KOPT-K1 (cell line): ENCODE measurements at regions not wholly inside any gene's neighbourhood (a gene's known extent, or its start where the extent isn't known, plus 50 kb on each side); places are given as distances from the start of the nearest gene placed in this dataset.
"Not testable (repeated sequence)": the region's sequence is repeated elsewhere in the genome, so short reads cannot be mapped to it uniquely, and the experiment has no call there.

ENCODE experiments used
- H3K27ac ChIP-seq: fragments of 200-600 bp; sonication (generic); 2 replicates; pipeline ENCODE4 v1.5.1; 2016; ENCODE audit warnings: antibody characterized with exemption, mild to moderate bottlenecking, low read depth, low read length; ENCODE audit not compliant: poor library complexity, severe bottlenecking
- H3K36me3 ChIP-seq: fragments of 200-600 bp; sonication (generic); 2 replicates; pipeline ENCODE4 v1.5.1; 2017; ENCODE audit warnings: antibody characterized with exemption, mild to moderate bottlenecking, low read length, moderate library complexity; ENCODE audit not compliant: insufficient read depth
- H3K9me3 ChIP-seq: fragments of 200-600 bp; sonication (generic); 2 replicates; pipeline ENCODE4 v1.5.1; 2017; ENCODE audit warnings: antibody characterized with exemption, low read length, mild to moderate bottlenecking; ENCODE audit not compliant: insufficient read depth, poor library complexity, severe bottlenecking

DNA sequence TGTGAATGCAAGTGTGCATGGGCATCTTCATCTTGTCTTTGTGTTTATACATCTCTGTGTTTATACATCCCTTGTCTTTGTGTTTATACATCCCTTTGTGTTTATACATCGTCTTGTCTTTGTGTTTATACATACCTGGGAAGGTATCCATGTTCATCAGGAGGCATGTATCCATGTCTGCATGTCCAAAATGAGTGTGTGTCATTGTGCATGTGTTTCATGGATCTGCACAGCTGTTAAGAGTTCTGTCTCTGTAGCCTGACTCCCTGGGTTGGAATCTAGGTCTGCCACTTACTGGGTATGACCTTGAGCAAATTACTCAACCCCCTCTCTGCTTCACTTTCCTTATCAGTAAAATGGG, 50.1 kb upstream of the SIRPA start:
- H3K27ac ChIP-seq: no peak overlapping the region
- no peaks in the 10 kb centered on the region for H3K36me3 ChIP-seq
- no peaks in the 10 kb centered on the region for H3K9me3 ChIP-seq

DNA sequence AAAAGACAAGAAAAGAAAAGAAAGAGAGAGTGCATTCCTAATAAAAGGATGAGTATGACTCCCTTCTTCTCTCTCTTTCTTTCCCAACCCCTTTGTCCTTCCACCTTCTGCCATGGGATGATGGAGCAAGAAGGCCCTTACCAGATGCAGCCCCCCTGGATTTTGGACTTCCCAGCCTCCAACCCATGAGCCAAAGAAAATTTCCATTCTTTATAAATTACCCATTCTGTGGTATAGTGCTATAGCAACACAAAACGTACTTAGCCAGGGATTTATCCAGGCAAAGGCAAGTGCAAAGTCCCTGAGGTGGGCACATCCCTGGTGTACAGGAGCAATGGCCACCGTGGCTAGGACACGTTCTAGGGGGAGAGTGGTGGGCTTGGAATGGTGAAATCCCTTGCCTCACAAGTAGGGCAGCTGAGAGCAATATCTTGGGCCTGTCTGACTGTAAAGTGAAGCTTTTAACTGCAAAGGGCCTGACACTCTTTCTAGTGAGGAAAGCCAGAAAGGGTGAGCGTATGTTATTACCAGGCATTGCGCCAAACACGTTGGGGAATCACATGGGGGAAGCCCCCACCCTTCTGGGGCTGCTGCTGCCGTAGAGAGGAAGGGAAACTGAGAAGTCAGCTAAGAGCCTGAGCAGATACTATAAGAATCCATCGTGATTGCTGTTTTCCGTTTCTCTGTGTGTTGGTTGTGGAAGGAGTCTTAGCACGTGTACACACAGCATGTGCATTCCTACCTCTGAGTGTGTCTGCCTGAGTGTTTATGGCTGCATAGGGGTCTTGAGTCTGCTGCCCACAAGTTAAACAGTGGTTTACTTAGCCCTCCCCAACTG, 50.7 kb upstream of the SIRPA start:
- Histone ChIP-seq H3K36me3 (no peaks in the 10 kb centered on the region), H3K9me3 (no peaks in the 10 kb centered on the region), H3K27ac (no peak overlapping the region)

DNA sequence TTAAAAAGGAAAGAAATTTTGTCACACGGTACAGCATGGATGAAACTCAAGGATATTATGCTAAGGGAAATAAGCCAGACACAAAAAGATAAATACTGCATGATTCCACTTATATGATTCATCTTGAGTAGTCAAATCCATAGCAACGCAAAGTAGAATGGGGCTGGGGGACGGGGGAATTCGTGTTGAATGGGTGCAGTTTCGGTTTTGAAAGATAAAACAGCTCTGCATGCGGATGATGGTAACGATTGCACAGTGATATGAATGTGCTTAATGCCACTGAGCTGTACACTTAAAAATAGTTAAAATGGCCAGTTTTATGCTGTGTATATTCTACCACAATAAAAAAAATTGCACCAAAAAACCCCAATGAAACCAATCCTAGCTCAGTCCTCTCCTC, 52.9 kb upstream of the SIRPA start:
- H3K9me3 ChIP-seq: no peaks in the 10 kb centered on the region
- no peaks in the 10 kb centered on the region for H3K36me3 ChIP-seq
- H3K27ac ChIP-seq: no peak overlapping the region

DNA sequence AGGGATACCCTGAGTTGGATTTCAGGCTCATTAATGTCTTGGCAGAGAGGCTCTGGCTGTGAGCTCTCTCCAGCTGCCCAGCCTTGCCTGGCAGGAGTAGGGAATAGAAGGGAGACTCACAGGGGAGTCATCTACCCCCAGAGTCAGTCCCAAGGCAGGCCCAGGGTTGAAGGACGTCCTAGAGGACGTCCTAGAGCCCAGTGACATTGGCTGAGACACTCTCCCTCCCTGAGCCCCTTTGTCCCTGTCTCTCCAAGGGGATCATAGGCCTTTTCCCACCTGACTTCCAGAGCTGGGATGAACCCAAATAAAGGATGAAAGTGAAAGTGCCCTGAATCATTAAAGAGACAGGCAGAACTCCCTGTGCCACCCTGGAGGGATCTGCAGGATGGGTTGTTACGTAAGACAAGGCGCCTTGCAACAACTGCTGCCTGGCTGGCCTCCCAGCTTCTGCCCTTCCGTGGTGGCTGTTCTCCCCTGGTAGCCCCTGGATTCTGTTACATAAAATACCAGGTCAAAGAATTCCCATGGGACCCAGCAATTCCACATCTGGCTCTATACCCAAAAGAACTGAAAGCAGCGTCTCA, 53.6 kb upstream of the SIRPA start:
- Histone ChIP-seq H3K9me3 (no peaks in the 10 kb centered on the region), H3K27ac (no peak overlapping the region), H3K36me3 (no peaks in the 10 kb centered on the region)

DNA sequence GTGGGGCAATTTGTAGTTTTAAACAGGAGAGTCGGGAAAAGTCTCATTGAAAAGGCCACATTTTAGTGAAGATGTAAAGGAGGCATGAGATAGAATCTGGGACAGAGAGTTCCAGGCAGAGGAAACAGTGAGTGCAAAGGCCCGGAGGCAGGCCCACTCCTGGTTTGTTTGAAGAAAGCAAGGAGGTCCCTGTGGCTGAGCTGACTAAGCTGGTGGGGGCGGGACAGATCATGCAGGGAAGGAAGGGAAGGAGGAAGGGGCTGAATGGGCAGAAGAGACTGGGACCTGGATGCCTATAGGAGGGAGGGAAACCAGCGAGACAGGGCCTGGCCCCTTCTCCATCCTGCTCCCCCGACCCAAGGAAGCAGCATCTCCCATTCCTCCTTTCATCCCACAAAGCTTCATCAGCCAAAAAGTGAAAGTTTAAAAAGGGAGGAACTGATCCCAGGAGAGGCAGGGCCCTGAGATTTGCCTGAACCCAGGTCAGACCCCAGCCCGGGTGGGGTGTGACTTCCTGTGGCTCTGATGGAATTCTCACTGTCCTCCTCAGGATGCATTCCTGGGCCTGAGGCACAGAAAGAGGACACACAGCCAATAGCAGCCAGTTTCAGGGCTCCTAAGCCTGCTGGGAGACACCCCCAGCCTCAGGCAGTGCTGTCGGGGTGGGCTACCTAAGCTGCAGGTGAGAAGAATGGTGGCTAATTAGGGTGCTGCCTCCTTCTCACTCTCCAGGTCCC, 54.2 kb upstream of the SIRPA start:
- no peak overlapping the region for H3K27ac ChIP-seq
- no peaks in the 10 kb centered on the region for H3K9me3 ChIP-seq
- no peaks in the 10 kb centered on the region for H3K36me3 ChIP-seq

DNA sequence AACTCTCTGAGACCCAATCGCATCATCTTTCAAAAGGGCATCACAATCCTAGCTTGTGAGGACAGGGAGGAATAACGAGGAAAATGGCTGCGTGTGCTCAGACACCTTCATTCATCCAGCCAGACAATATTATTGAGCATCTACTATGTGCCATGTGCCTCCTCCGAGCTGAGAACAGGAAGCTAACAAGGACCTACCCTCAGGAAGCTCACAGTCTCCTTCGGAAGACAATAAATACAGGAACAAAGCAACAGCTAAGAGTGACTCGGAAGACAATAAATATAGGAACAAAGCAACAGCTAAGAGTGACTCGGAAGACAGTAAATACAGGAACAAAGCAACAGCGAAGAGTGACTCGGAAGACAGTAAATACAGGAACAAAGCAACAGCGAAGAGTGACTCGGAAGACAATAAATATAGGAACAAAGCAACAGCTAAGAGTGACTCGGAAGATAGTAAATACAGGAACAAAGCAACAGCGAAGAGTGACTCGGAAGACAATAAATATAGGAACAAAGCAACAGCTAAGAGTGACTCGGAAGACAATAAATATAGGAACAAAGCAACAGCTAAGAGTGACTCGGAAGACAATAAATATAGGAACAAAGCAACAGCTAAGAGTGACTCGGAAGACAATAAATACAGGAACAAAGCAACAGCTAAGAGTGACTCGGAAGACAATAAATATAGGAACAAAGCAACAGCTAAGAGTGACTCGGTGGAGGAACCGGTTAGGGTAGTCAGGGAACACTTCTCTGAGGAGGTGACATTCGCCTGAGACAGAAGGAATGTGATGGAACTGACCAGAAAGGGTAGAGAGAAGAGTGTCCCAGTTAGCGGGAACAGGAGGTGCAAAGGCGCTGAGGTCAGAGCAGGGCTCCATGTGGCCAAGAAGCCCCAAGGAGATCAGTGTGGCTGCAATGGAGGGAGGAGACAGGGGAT, 55.6 kb upstream of the SIRPA start:
- not testable (repeated sequence) for H3K9me3 ChIP-seq, H3K27ac ChIP-seq

DNA sequence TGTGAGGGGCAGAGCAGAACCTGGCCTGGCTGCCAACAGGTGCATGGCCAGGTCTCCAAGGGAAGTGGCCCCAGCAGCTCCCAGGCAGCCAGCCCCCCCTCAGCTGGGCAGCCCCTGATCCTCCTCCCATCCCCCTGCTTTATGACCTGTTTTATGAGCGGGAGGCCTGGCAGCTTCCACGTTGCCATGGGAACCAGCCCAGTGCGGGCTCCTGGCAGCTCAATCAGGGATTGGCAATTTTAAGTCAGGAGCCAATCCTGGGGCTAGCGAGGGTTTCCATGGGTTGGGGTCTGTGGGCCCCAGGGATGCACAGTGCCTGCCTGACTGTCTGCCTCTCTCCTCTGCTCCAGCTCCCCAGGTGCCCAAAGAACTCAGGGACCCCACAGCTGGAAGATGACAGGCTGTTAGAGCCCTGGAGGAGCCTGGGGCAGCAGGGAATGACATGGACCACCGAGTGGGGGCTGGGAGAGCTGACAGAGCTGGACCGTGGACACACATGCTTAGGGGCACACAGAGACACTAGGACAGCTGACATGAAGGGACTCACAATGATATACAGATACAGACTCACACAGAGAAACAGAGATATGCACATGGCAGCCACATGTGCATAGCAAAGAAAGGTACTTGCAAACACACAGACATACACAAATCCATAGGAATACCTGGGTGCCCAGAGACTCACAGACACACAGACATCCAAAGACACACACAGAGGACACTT, 56.5 kb upstream of the SIRPA start:
- Histone ChIP-seq H3K36me3 (no peaks in the 10 kb centered on the region), H3K9me3 (no peaks in the 10 kb centered on the region), H3K27ac (no peak overlapping the region)

More for the DNA sequence above, 55.6 kb upstream of the SIRPA start:
- H3K36me3 ChIP-seq: not testable (repeated sequence)

DNA sequence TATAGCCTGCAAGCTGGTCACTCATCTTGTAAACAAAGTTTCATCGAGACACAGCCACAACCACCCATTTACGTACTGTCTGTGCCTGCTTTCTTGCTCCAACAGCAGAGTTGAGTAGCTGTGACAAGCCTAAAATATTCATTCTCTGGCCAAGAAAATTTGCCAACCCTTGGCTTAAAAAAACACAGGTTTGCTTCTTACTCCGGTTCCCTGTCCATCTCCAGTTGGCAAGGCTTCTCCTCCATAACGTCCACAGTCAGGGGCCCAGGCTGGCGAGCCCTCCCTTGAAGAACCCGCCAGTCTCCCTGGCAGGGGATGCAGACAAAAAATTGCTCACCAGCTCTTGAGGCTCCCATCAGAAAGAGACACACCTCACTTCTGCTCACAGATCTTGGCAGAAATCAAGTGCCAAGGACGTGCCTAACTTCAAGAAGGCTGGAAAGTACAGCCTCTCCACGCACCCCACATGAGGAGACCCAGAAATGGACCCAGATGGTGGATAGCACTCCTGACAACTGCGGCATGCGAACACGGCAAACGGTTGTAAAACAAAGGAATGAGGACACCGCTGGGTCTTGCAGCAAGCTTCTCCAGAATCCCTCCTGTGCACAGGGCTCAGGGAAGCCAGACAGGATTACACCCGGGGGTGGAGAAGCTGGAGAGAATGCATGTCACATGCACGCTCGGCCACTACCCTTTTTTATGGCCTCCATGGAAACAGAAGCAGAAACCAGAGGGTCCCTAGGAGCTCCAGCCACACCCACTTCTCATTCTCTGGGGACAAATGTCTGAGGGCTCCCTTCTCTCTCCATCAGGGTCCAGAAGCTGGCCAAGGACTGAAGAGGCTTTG, 59.8 kb upstream of the SIRPA start:
- Histone ChIP-seq H3K36me3 (no peaks in the 10 kb centered on the region), H3K27ac (no peak overlapping the region), H3K9me3 (no peaks in the 10 kb centered on the region)

DNA sequence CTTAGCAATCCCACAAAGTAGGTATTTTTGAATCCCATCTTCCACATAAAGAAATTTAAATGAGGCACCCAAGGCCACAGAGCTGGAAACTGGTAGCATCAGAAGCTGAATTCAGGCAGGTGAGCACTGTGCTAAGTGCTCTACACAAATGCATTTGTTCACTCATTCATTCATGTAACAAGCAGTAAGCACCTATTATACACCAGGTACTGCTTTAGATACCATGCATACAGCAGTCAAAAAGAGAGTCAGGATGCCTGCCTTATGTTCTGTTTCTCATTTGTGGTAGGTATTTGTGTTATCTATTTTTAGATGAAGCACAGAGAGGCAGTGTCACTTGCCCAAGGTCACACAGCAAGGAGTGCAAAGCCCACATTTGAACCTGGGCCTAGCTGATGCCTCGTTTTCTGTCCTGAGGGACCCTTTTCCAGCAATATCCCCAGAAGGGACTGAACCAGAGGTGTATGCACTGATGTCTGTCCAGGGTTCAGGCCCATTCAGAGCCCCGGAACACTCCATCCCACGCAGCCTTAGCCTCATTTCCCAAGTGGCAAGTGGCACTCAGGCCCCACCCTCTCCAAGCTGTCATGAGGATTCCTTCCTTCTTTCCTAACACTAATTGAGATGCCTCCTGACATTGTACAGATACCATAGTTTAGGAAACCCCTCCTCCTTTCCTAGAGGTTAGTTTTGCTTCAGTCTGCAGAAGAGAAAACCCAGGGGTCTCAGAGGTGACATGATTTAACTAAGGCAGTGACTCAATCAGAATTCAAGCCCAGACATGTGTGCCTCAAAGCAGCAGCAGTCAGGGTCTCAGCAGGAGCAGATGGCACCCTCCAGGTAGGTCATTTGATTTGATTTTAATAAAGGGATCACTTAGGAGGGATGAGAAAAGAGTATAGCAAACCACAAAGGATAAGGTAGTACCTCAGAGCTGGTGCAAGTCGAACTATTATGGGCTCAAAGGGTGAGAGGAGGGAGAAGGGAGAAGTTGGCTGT, 61.2 kb upstream of the SIRPA start:
- no peaks in the 10 kb centered on the region for H3K9me3 ChIP-seq
- no peak overlapping the region for H3K27ac ChIP-seq
- no peaks in the 10 kb centered on the region for H3K36me3 ChIP-seq

DNA sequence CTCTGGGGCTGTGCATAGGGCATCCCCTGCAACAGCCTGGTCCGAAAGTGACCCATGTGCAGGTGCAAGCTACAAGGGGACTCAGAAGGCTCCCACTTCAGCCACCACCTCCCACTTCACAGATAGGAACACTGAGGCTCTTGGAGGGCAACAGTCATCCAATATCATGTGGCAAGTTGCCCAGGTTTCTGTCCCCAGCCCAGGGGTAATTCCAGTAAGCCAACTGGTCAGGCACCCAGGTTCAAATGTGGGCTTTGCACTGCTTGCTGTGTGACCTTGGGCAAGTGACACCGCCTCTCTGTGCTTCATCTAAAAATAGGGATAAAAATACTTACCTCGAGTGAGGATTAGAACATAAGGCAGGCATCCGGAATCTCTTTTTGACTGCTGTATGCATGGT, 62.0 kb upstream of the SIRPA start:
- H3K9me3 ChIP-seq: no peaks in the 10 kb centered on the region
- H3K27ac ChIP-seq: no peak overlapping the region
- H3K36me3 ChIP-seq: no peaks in the 10 kb centered on the region

DNA sequence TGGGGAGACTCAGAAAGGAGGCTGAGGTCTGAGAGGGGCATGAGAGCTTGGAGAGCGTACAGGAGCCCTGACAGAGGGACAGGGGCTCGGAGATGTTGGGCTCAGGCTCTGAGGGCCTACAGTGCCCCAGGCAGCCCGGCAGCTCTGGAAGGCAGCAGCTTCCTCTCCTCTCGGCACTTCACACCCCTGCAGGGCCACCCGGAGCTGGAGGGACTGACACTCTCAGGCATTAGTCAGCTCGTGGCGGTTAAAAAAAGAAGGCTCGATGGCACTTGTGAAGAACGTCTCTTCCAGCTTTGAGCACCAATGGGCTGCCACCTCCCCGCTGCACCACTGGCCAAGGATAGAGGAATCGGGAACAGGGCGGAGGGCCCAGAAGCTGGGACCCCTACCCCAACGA, 62.6 kb upstream of the SIRPA start:
- Histone ChIP-seq H3K36me3 (no peaks in the 10 kb centered on the region), H3K27ac (no peak overlapping the region)

DNA sequence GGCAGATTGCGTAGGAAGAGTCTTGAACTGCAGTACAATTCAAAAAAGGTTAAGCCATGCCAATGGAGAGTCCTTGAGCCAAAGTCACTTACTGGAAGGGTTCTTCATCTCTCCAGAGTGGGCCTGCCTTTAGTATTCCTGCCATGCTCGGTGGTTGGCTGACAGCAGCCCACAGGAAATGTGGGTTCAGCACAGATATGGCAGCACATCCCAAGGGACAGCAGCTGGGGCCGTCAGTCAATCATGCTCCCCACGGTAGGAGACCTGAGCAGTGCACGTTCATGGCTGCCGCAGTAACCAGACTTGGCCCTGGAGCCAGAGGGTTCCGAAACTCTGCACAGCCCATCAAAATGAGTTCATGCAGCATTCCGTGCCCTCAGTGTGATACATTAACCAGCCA, 63.6 kb upstream of the SIRPA start:
- Histone ChIP-seq H3K36me3 (no peaks in the 10 kb centered on the region), H3K27ac (no peak overlapping the region), H3K9me3 (no peaks in the 10 kb centered on the region)

More for the DNA sequence above, 62.6 kb upstream of the SIRPA start:
- H3K9me3 ChIP-seq: no peaks in the 10 kb centered on the region

DNA sequence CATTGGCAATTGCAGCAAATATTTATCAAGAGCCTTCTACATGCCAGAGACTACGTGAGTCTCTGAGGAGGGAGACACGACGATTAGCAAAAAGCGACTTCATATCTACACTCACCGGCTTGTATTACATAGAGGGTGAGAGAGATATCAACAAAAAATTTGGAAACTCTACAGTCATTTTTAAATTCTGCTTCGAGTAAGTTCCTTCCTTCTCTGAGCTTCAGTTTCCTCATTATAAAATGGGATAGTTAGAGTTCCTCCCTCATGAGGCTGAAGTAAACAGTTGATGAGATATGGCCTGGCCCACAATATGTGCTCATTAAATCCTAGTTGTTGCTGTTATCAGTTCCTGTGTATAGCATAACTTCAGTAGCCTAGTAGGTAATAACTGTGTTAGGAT, 64.1 kb upstream of the SIRPA start:
- Histone ChIP-seq H3K27ac (no peak overlapping the region), H3K36me3 (no peaks in the 10 kb centered on the region)

More for the DNA sequence above, 64.1 kb upstream of the SIRPA start:
- H3K9me3 ChIP-seq: no peaks in the 10 kb centered on the region
